GM12878 (cell line): ENCODE measurements at regions not wholly inside any gene's neighbourhood (a gene's known extent, or its start where the extent isn't known, plus 50 kb on each side); places are given as distances from the start of the nearest gene placed in this dataset.

ENCODE experiments used
- ATAC-seq: fragments of 200-7000 bp; cut with Tn5 transposase; 3 replicates; pipeline ENCODE4 v1.9.1; 2020; ENCODE audit warnings: mild to moderate bottlenecking, moderate library complexity
- BruUV-seq: library from RNA; stranded (reverse); fragments of 400-500 nt; replicated peaks from 2 replicates; lab custom pipeline; 2021; lab: Mats Ljungman, UMichigan
- CTCF ChIA-PET: fragments of 300-600 bp; sonication (Branson Sonifier 250); formaldehyde crosslinking; extraction: SDS; loops from one replicate; lab custom pipeline; 2021; ENCODE audit warnings: inconsistent platforms; lab: Yijun Ruan, JAX
- POLR2A ChIA-PET: fragments of 350-600 bp; formaldehyde crosslinking; extraction: SDS; loops from one replicate; lab custom pipeline; 2021; ENCODE audit warnings: inconsistent platforms; lab: Charles Lee
- RAD21 ChIA-PET: fragments of 300-600 bp; sonication (Branson Sonifier 250); formaldehyde crosslinking; loops from one replicate; lab custom pipeline; 2023; ENCODE audit warnings: antibody characterized with exemption; ENCODE audit not compliant: unreplicated experiment; lab: Charles Lee
- SMC1A ChIA-PET: fragments of 300-600 bp; sonication (Branson Sonifier 250); formaldehyde crosslinking; loops from one replicate; lab custom pipeline; 2023; ENCODE audit not compliant: unreplicated experiment, uncharacterized antibody; lab: Charles Lee
- DNase-seq: peaks from one replicate; pipeline ENCODE4 v3.0.0-alpha.2; 2011; ENCODE audit warnings: low read depth, low spot score
- FAIRE-seq: peaks from 3 replicates; lab custom pipeline; 2011; peaks lifted over from hg19 to GRCh38; lab: Jason Lieb, UNC
- H2AFZ ChIP-seq: 2 replicates; pipeline ENCODE4 v1.6.0; 2011; ENCODE audit warnings: low read depth, low read length, control low read depth; ENCODE audit not compliant: control insufficient read depth
- H3K27ac ChIP-seq: 2 replicates; pipeline ENCODE4 v1.5.1; 2011; ENCODE audit warnings: control low read depth; ENCODE audit not compliant: control insufficient read depth, insufficient read depth
- H3K27me3 ChIP-seq, 2 experiments: replicated peaks in 1 of 2; 2 replicates each; pipeline versions ENCODE4 v1.6.0 to v1.6.1; 2011; ENCODE audit warnings: low read length in 1 of 2; ENCODE audit not compliant: control insufficient read depth in 2 of 2, insufficient read depth in 2 of 2
- H3K36me3 ChIP-seq, 2 experiments: 2 replicates each; pipeline ENCODE4 v1.5.1; 2011; ENCODE audit warnings: low read length in 1 of 2; ENCODE audit not compliant: control insufficient read depth in 2 of 2, insufficient read depth in 2 of 2
- H3K4me1 ChIP-seq: 2 replicates; pipeline ENCODE4 v1.6.1; 2011; ENCODE audit warnings: mild to moderate bottlenecking, low read length, moderate library complexity, mixed read lengths; ENCODE audit not compliant: control insufficient read depth, insufficient read depth
- H3K4me2 ChIP-seq: 2 replicates; pipeline ENCODE4 v1.6.0; 2011; ENCODE audit warnings: control low read depth; ENCODE audit not compliant: control insufficient read depth, insufficient read depth
- H3K4me3 ChIP-seq: fragments of 200-600 bp; sonication (generic); 2 replicates; pipeline ENCODE4 v1.5.1; 2016
- H3K79me2 ChIP-seq: 2 replicates; pipeline ENCODE4 v1.6.0; 2011; ENCODE audit warnings: low read length; ENCODE audit not compliant: control insufficient read depth, insufficient read depth
- H3K9ac ChIP-seq: 2 replicates; pipeline ENCODE4 v1.8.0; 2011; ENCODE audit warnings: low read length, control low read depth, mixed read lengths; ENCODE audit not compliant: control insufficient read depth, insufficient read depth
- H3K9me3 ChIP-seq: replicated peaks from 3 replicates; pipeline ENCODE4 v1.5.1; 2011; ENCODE audit warnings: mild to moderate bottlenecking, low read length; ENCODE audit not compliant: control insufficient read depth, insufficient read depth
- H4K20me1 ChIP-seq: 2 replicates; pipeline ENCODE4 v1.6.0; 2011; ENCODE audit not compliant: control insufficient read depth, insufficient read depth
- BCLAF1 ChIP-seq: fragments of 450-650 bp; IDR thresholded peaks from 2 replicates; pipeline ENCODE4 v1.6.1; 2017; ENCODE audit warnings: antibody characterized with exemption, mild to moderate bottlenecking, moderate library complexity
- CBFB ChIP-seq: IDR thresholded peaks from 2 replicates; pipeline ENCODE4 v1.6.1; 2016; ENCODE audit warnings: antibody characterized with exemption, low read depth
- CHD1 ChIP-seq: IDR thresholded peaks from 2 replicates; pipeline ENCODE4 v1.6.1; 2012; ENCODE audit warnings: low read depth, low read length, improper control_type of control experiment
- CTCF ChIP-seq, 3 experiments: IDR thresholded peaks in 2 of 3; conservative IDR thresholded peaks in 1 of 3; 2 replicates each; pipeline ENCODE4 v1.5.1; 2011; ENCODE audit warnings: low read depth in 3 of 3, low read length in 3 of 3, mild to moderate bottlenecking in 3 of 3, control low read depth in 2 of 3, moderate library complexity in 2 of 3, inconsistent platforms in 1 of 3, mixed read lengths in 1 of 3; ENCODE audit not compliant: control insufficient read depth in 2 of 3, insufficient read depth in 1 of 3; ENCODE audit errors: extremely low read depth in 1 of 3
- IRF3 ChIP-seq: fragments of 450-650 bp; IDR thresholded peaks from 2 replicates; pipeline ENCODE4 v1.6.1; 2014; ENCODE audit warnings: mild to moderate bottlenecking
- POLR2AphosphoS2 ChIP-seq: IDR thresholded peaks from 2 replicates; pipeline ENCODE4 v1.6.1; 2011; ENCODE audit warnings: low read depth, mild to moderate bottlenecking, low read length, improper control_type of control experiment, moderate library complexity
- SIN3A ChIP-seq: IDR thresholded peaks from 2 replicates; pipeline ENCODE4 v1.6.1; 2012; ENCODE audit warnings: low read depth, low read length, improper control_type of control experiment
- STAT3 ChIP-seq: IDR thresholded peaks from 2 replicates; pipeline ENCODE4 v1.6.1; 2011; ENCODE audit warnings: low read depth, low read length, improper control_type of control experiment
- TAF1 ChIP-seq: IDR thresholded peaks from 2 replicates; pipeline ENCODE4 v1.6.1; 2011; ENCODE audit warnings: mild to moderate bottlenecking, low read depth, low read length, borderline replicate concordance
- WGBS: methylation state at CpG from one replicate; pipeline ENCODE4 v1.1.6; 2016; ENCODE audit warnings: low lambda C conversion rate; ENCODE audit not compliant: insufficient replicate concordance, insufficient coverage; ENCODE audit errors: missing lambda C conversion rate; 5-methylcytosine and 5-hydroxymethylcytosine counted together
- in situ Hi-C: fragments of 300-500 bp; cut with MboI; formaldehyde crosslinking; loops from 9 replicates; pipeline ENCODE4 v1.14.3; 2018; ENCODE audit warnings: mixed read lengths
- intact Hi-C: fragments of 100-400 bp; cut with micrococcal nuclease; formaldehyde crosslinking; loops from one replicate; pipeline ENCODE4 v1.14.2; 2022; ENCODE audit not compliant: unreplicated experiment

GRCh38 chr1:228964178-228965089, 229.2 kb downstream of the RHOU start (continued):
- TF ChIP-seq POLR2AphosphoS2 (no peak), CTCF (IDR thresholded peaks at IDR 0.05 in 2 of 3, conservative IDR thresholded peaks at IDR 0.05 in 1 of 3; ENCODE audit: control insufficient read depth in 2 of 3, extremely low read depth in 1 of 3, insufficient read depth in 1 of 3, low read depth in 3 of 3, low read length in 3 of 3) (no peak)

- in situ Hi-C loops: no loop called here
- 48% methylated on average over 15 of the region's 15 CpGs for WGBS
- no peak for TF ChIP-seq BCLAF1
- TF ChIP-seq SIN3A: no peak
- TF ChIP-seq TAF1: no peak
- TF ChIP-seq IRF3: no peak
- TF ChIP-seq STAT3: no peak
- no peak for TF ChIP-seq CBFB
- no peak for TF ChIP-seq CHD1
- Histone ChIP-seq H3K4me1 (no peaks in the 10 kb centered on the region), H3K4me2 (no peak overlapping the region), H3K27ac (no peak overlapping the region), H3K36me3 (no peaks in the 10 kb centered on the region), H3K27me3 (peaks cover 0 to 1% of the 10 kb centered on the region in 2 experiments; a peak in 1 of 4 replicates), H3K4me3 (no peak overlapping the region), H3K9me3 (no peaks in the 10 kb centered on the region), H2AFZ (no peak overlapping the region), H3K79me2 (no peaks in the 10 kb centered on the region), H4K20me1 (no peaks in the 10 kb centered on the region; the same call in 1 of the 2 replicates), H3K9ac (no peak overlapping the region)
- intact Hi-C loops: no loop called here
- SMC1A ChIA-PET: no interaction called here
- POLR2A ChIA-PET: no interaction called here
- RAD21 ChIA-PET: no interaction called here
- FAIRE-seq: no peak
- DNase-seq: no peak
- no TSS peak for BruUV-seq
- CTCF ChIA-PET: no interaction called here
- ATAC-seq: no peak
These were observed 233.8 kb downstream of the RHOU start for GRCh38 chr1:228968891-228969606.
